NB4 (cell line): ENCODE measurements at regions not wholly inside any gene's neighbourhood (a gene's known extent, or its start where the extent isn't known, plus 50 kb on each side); places are given as distances from the start of the nearest gene placed in this dataset.

ENCODE experiments used
- DNase-seq: peaks from one replicate; pipeline ENCODE4 v3.0.0; 2010; ENCODE audit warnings: low read depth
- H3K4me3 ChIP-seq: one replicate; pipeline ENCODE4 v1.5.1; 2011; ENCODE audit warnings: mild to moderate bottlenecking, low read depth, low read length, moderate library complexity
- CTCF ChIP-seq: IDR thresholded peaks from one replicate; pipeline ENCODE4 v1.5.1; 2012; ENCODE audit warnings: low read depth, low read length
- MAX ChIP-seq: IDR thresholded peaks from 2 replicates; pipeline ENCODE4 v1.6.1; 2011; ENCODE audit warnings: low read depth, low read length
- MYC ChIP-seq: IDR thresholded peaks from 2 replicates; pipeline ENCODE4 v1.6.1; 2011; ENCODE audit warnings: low read depth, low read length
- POLR2A ChIP-seq: IDR thresholded peaks from 2 replicates; pipeline ENCODE4 v1.6.1; 2011; ENCODE audit warnings: mild to moderate bottlenecking; ENCODE audit not compliant: insufficient read length; ENCODE audit errors: extremely low read depth

GRCh38 chr11:95534226-95534625 is 255.4 kb downstream of the FAM76B start:
- no peak for DNase-seq
- TF ChIP-seq MYC (no peak), MAX (no peak), POLR2A (no peak), CTCF (no peak)
- no peak overlapping the region for H3K4me3 ChIP-seq

GRCh38 chr11:95531116-95531515 is 258.5 kb downstream of the FAM76B start:
- TF ChIP-seq MAX (no peak), CTCF (no peak), MYC (no peak), POLR2A (no peak)
- no peak overlapping the region for H3K4me3 ChIP-seq
- DNase-seq, result peak; percentile 66

- TF ChIP-seq POLR2A, result no peak
- no peak for TF ChIP-seq MAX
- no peak for TF ChIP-seq MYC
- no peak for TF ChIP-seq CTCF
- no peak for DNase-seq
- no peak overlapping the region for H3K4me3 ChIP-seq
Observed at GRCh38 chr11:95524314-95525036, 265.1 kb downstream of the FAM76B start.

- DNase-seq, result no peak
- TF ChIP-seq MYC (no peak), MAX (no peak), CTCF (no peak), POLR2A (no peak)
- H3K4me3 ChIP-seq, result no peak overlapping the region
Observed at GRCh38 chr11:95522874-95523273, 266.7 kb downstream of the FAM76B start.

GRCh38 chr11:95521862-95522261 is 267.7 kb downstream of the FAM76B start:
- DNase-seq, result no peak
- TF ChIP-seq POLR2A, result no peak
- TF ChIP-seq MYC, result no peak
- no peak for TF ChIP-seq MAX
- no peak for TF ChIP-seq CTCF
- H3K4me3 ChIP-seq, result no peak overlapping the region

- TF ChIP-seq CTCF (no peak), MAX (no peak), POLR2A (no peak)
- H3K4me3 ChIP-seq, result no peak overlapping the region
- no peak for DNase-seq
Observed at GRCh38 chr11:95521133-95521542, 268.4 kb downstream of the FAM76B start.
